ENCODE measurements at regions not wholly inside any gene's neighbourhood (a gene's known extent, or its start where the extent isn't known, plus 50 kb on each side); places are given as distances from the start of the nearest gene placed in this dataset.

DNA sequence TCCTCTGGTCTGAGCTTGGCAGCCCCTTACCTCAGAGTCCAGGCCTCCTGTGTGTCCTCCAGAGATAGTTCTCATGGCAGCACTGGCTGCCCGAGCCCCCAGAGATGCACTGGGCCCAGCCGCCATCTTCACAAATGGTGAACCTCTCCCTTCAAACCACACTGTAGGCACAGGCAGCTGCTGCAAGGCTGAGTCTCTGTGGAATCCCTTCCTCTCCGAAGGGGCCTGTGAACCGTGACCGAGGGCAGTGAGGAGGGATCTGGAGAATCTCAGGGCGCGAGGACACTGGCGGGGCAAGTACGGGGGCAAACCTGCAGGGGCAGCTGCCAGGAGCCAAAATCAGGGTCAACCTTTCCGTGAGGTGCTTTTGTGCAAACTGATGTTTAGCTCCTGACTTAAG is 69.5 kb upstream of the CFAP46 start:
- TF ChIP-seq POLR2A (IDR thresholded peaks at IDR 0.05; ENCODE audit: low read length) (no peak), GATA1 (IDR thresholded peaks at IDR 0.05; ENCODE audit: low read depth, low read length) (no peak)
